Stimulated activated CD4-positive, alpha-beta T cell treated with anti-CD3 and anti-CD28 coated beads, TNF-alpha, amount 100 ng/mL, for 1 hour (primary cell): ENCODE measurements at regions not wholly inside any gene's neighbourhood (a gene's known extent, or its start where the extent isn't known, plus 50 kb on each side); places are given as distances from the start of the nearest gene placed in this dataset.
"Not testable (repeated sequence)": the region's sequence is repeated elsewhere in the genome, so short reads cannot be mapped to it uniquely, and the experiment has no call there.

ENCODE experiments used
- DNase-seq, 3 donors: peaks; one replicate each; pipeline ENCODE4 v3.0.0-alpha.2; 2020; ENCODE audit warnings: low read depth in 3 of 3, low spot score in 1 of 3

- no peak for DNase-seq
These were observed 70.0 kb downstream of the MZT1 start for GRCh38 chr13:72657379-72657778.

GRCh38 chr13:72656357-72656756 is 71.1 kb downstream of the MZT1 start:
- no peak for DNase-seq

- no peak for DNase-seq
These were observed 73.9 kb downstream of the MZT1 start for GRCh38 chr13:72653506-72653905.

- no peak for DNase-seq
These were observed 74.7 kb downstream of the MZT1 start for GRCh38 chr13:72652681-72653080.

GRCh38 chr13:72651144-72651543 is 76.3 kb downstream of the MZT1 start:
- no peak for DNase-seq

GRCh38 chr13:72650051-72650700 is 77.3 kb downstream of the MZT1 start:
- DNase-seq = no peak

GRCh38 chr13:72648513-72649065 is 78.8 kb downstream of the MZT1 start:
- no peak for DNase-seq

- DNase-seq = no peak
These were observed 80.0 kb downstream of the MZT1 start for GRCh38 chr13:72647422-72647821.

GRCh38 chr13:72645521-72645920 is 81.9 kb downstream of the MZT1 start:
- DNase-seq = no peak

GRCh38 chr13:72643311-72643989 is 84.0 kb downstream of the MZT1 start:
- DNase-seq = peak in 1 of 3 donors; percentile 24

- DNase-seq = no peak
These were observed 88.1 kb downstream of the MZT1 start for GRCh38 chr13:72639377-72639776.

GRCh38 chr13:72638059-72638815 is 89.2 kb downstream of the MZT1 start:
- DNase-seq = no peak

- no peak for DNase-seq
These were observed 89.9 kb downstream of the MZT1 start for GRCh38 chr13:72637561-72637960.

- DNase-seq = no peak
These were observed 92.6 kb downstream of the MZT1 start for GRCh38 chr13:72634859-72635258.

- DNase-seq = no peak
These were observed 104.9 kb downstream of the MZT1 start for GRCh38 chr13:72622546-72622945.

- DNase-seq = no peak
These were observed 106.6 kb downstream of the MZT1 start for GRCh38 chr13:72620874-72621273.

- no peak for DNase-seq
These were observed 109.5 kb downstream of the MZT1 start for GRCh38 chr13:72617951-72618350.

GRCh38 chr13:72617186-72617585 is 110.2 kb downstream of the MZT1 start:
- no peak for DNase-seq

GRCh38 chr13:72610251-72610891 is 117.1 kb downstream of the MZT1 start:
- DNase-seq = not testable (repeated sequence)

GRCh38 chr13:72599178-72599743 is 128.2 kb downstream of the MZT1 start:
- DNase-seq = no peak

- no peak for DNase-seq
These were observed 137.2 kb downstream of the MZT1 start for GRCh38 chr13:72590091-72590740.
